NCI-H446 (cell line): ENCODE measurements at regions not wholly inside any gene's neighbourhood (a gene's known extent, or its start where the extent isn't known, plus 50 kb on each side); places are given as distances from the start of the nearest gene placed in this dataset.
"Not testable (repeated sequence)": the region's sequence is repeated elsewhere in the genome, so short reads cannot be mapped to it uniquely, and the experiment has no call there.

ENCODE experiments used
- DNase-seq, 2 experiments: peaks; one replicate each; lab custom pipeline; 2025; lab: John Stamatoyannopoulos, UW

DNA sequence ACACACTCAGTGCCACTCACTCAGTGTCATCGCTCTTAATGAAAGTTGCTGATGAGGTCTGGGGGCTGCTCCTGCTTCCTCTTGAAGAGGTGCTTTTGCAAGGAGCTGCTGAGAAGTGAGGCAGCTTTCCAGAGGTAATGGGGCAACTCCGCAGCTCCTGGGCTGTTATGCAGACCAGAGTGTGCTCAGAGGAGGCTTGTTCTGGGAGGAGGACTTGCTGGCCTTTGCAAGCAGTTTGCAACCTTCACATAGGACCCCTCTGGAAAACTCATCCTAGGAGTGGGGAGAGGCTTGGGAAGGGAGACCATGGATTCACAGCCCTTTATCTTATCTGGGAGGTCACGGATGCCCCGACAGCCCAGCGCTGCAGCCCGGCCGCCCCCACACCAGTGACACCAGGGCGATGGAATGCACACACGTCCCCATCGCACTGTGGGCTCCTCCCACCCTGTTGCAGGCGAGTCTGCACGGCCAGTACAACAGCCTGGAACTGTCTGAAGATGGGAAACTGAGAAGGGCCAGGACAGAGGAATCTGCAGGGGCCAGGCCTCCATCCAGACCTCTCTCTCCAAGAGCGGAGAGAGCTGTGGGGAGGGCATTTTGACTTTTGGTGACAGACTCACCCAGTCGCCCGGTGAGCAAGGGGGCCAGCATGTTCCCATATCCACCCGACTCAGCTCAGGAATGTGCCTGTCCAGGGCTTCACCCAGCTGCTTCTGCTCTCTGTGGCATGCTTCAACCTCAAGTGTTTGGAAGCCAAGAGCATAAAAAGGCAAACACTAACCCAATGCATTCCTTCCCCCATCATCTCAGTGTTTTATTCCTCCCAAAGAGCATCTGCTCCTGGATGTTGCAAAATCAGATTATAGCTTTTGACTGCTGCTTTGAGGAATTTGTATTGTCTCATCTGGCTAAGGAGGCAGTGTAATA, 78.6 kb upstream of the ZNF469 start:
- DNase-seq = no peak

DNA sequence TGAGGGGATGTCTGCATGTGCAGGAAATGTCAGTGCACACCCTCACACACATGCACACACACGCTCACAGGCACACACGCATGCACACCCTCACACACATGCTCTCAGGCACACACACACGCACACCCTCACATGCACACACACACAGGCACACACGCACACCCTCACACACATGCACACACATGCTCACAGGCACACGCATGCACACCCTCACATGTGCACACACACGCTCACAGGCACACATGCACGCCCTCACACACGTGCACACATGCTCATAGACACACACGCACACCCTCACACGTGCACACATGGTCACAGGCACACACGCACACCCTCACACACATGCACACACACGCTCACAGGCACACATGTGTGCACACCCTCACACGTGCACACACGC, 77.6 kb upstream of the ZNF469 start:
- no peak for DNase-seq

DNA sequence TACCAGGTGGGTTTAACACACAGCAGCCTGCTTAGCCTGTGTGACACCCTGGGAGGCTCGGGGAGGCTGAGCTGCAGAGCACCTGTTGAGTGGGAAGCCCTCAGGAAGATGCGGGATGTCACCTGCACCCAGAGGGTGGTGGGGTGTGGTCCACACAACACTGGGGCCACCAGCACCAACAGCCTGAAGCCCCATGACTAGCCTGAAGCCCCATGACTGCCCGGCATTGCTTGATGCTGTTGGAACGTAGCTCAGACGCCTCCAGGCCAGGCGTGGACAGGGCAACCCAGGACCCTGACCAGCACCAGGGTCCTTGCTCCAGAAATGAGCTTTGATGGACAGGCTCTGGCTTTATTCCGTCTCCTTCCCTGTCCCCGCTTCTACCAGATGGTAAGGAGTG, 76.3 kb upstream of the ZNF469 start:
- no peak for DNase-seq

DNA sequence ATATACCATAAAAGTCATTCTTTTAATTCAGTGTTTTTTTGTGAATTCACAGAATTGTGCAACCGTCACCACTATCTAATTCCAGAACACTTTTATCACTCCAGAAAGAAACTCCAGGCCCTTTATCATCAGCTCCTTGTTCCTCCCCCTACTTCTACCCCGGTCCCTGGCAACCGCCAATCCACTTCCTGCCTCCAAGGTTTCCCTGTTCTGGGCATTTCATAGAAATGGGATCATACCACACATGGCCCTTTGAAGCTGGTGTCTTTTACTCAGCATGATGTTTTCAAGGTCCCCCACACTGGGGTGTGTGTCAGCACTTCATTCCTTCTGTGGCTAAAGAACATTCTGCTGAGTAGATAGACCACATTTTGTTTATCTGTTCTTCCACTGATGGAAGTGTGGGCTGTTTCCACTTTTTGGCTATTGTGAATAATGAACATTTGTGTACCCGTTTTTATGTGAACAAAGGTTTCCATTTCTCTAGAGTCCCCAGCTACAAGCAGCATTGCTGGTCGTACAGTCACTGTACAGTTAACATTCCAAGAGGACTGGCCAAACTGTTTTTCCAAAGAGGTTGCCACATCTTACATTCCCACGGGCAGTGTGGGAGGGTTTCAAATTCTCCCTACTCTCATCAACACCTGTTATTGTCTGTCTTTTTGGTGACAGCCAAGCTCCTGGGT, 75.8 kb upstream of the ZNF469 start:
- no peak for DNase-seq

DNA sequence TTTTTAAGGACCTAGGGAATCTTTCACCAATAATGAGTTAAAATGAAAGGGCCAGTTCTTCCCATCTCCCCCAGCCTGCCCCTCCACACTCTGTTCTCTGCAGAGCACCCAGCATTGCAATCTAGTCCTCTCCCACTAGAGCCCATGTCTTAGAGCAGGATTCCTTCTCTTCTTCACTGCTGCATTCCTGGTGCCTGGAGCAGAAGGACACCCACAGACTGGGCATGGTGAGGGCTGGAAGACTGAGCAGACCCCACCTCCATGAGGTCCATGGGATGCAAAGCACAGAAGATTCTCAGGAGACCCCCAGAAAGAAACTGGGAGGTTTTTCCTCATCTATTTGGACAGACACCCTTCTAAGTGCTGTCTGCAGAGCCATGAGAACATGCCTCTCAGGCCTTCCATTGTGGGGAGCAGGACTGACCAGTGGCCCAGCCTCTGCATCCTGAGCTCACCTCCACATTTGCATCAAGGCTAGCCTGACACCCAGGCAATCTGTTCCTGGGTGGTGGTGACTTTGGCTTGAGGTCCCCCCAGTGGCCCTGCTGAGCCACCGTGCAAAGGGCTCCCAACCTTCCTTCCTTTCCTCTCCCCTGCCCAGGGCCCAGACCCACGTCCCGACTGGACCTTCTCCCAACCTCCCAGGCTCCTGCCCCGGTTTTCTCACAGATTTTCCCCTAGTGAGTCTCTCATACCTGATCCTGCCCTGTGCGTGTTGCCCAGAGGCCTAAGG, 74.2 kb upstream of the ZNF469 start:
- DNase-seq = no peak

DNA sequence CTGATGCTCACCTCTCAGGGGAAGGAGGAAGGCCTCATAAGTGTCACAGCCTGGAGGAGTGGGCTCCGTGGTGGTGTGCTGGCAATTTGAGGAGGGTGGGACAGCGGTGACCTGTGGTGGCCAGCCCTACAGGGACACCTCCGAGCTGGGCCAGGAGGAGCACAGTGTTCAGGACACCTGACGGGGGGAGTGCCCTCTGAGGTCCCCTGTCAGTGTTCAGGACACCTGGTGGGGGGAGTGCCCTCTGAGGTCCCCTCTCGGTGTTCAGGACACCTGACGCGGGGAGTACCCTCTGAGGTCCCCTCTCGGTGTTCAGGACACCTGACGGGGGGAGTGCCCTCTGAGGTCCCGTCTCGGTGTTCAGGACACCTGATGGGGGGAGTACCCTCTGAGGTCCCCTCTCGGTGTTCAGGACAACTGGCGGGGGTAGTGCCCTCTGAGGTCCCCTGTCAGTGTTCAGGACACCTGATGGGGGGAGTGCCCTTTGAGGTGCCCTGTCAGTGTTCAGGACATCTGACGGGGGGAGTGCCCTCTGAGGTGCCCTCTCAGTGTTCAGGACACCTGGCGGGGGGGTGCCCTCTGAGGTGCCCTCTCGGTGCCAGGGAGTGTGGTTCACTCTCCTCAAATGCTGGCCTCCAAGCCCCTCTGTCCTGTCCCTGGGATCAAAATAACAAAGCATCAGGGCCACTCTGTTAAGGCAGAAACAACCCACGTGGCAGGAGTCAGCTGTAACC, 73.4 kb upstream of the ZNF469 start:
- no peak for DNase-seq

DNA sequence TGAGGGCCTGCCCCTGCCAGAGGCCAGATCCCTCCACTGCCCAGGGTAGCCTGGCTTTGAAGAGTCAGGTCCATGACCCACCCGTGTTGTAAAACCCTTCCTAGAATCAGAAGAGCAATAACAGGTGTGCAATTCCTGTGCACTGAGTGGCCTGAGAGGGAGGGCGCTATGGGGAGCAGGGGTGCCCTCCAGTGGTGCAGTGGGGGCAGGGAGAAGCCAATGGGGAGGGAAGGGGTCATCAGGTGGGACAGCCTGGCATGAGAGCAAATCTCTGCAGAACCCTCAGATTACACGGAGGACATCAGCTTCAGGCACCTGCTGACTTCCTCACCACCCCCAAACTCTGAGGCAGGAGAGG, 72.9 kb upstream of the ZNF469 start:
- DNase-seq = no peak

DNA sequence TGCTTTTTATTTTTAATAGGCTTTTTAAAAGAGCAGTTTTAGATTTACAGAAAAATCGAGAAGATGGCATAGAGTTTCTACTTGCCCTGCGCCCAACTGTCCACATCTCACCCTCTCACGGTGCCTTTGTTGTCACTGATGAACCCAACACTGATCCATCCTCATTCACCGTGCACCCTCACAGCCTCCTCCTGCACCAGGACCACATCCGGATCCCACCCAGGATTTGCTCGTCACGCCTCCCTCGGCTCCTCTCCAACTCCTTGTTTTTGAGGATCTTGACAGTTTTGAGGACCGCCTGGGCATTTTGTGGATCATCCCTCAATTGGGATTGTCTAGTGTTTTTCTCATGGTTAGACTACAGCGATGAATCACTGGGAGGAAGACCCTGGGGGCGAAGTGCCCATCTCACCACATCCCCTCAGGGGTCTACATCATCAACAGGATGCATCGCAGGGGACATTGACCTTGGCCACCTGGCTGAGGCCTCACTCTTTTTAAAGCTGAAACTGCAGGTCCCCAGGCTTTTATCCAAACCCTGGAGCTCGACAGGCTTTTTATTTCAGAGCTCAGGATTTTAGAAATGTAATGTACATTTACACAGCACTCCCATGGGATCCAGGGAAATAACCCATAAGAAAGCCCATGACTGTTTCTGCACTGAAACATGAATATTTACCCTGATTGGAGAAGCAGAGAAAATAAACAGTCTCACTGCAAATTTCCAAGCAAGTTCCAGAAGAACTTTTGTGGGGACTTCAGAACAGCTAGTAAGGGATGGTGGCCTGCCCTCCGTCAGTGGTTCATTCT, 71.8 kb upstream of the ZNF469 start:
- no peak for DNase-seq

DNA sequence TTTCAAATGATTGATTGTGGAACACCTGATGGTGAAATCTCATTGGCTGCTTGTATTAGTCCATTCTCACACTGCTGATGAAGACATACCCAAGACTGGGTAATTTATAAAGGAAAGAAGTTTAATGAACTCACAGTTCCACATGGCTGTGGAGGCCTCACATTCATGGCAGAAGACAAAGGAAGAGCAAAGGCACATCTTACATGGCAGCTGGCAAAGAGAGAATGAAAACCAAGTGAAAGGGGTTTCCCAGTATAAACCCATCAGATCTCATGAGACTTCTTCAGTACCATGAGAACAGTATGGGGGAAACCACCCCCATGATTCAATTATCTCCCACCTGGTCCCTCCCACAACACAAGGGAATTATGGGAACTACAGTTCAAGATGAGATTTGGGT, 70.9 kb upstream of the ZNF469 start:
- DNase-seq = not testable (repeated sequence)

DNA sequence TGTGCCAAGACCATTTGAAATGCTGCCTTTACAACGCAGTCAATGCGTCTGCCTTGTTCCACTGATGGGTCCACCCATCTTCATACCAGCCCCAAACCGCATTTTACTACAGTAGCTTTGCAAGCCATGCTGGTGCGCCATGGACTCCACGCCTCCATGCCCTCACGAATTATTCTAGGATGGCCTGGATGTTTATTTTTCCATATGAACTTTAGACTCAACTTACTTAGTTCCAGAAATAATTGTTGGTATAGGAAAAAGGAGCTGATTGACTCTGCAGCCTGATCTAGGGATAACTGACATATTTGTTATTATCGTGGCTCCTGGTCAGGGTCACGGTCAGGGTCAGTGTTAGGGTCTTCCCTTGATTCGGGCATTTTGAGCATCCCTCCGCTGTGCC, 70.0 kb upstream of the ZNF469 start:
- DNase-seq = no peak

DNA sequence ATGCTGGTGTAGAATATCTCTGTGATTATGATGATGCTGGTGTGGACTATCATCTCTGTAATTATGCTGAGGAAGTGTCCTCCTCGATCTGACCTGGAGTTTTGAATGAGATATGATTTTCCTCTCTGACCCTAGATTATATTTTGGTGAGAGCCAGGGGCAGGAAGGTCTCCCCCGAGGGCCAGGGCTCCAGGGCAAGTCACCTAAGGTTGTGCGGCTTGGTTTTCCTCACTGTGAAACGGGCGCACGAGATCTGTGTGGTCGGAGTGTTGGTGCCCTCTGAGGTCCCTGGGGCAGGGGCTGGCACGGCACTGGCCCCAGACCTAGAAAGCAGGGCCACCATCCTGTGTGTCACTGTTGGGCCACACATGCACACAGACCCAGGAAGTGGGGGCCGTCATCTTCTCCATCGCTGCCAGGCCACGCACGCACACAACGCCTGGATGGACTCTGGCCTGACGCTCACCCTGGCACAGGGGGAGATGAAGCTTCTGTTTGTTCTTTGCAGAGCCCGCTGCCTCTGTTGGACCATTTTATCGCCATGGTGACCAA, 67.7 kb upstream of the ZNF469 start:
- no peak for DNase-seq

DNA sequence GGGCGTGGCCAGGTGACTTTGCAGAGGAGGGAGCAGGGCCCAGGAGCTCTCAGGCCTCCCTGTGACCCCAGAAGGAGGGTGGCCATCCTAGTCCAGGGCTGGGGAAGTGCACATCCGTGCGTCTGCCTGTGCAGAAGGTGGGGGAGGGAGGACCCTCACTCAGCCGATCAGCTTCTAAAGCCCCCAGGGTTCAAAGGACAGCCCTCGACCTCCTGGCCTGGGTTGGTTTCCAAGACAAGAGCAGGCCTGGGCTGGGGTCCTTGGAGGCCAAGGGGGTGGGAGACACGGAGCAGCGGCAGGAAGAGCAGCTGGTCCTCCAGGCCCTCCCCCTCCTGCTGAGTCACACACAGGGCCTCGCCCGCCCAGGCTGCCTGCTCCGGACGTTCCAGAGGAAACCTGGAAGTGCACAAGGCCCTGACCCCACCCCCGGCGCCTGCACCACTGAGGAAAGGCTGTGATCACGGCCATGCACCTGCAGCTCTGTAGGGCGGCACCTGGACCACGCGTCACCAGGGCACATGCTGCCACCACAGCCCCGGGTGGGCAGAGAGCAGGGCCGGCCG, 67.1 kb upstream of the ZNF469 start:
- DNase-seq = no peak

DNA sequence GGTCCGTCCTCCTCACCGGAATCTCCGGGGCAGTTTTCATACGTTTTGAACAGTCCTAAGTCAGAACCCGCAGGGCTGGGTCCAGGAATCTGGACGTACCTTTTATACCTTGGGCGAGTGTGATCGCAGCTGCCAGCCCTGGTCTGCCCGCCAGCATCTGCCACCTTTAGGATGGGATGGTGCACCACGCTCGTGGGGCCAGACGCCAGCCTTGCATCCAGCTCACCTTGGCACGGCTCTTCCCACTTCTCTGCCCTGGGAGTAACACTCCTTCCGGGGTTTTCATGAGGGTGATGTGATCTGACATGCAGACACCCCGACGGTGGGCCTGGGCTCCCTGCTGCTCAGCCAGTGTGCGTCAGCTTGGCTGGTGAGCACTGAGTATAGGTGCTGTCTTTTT, 66.6 kb upstream of the ZNF469 start:
- no peak for DNase-seq

DNA sequence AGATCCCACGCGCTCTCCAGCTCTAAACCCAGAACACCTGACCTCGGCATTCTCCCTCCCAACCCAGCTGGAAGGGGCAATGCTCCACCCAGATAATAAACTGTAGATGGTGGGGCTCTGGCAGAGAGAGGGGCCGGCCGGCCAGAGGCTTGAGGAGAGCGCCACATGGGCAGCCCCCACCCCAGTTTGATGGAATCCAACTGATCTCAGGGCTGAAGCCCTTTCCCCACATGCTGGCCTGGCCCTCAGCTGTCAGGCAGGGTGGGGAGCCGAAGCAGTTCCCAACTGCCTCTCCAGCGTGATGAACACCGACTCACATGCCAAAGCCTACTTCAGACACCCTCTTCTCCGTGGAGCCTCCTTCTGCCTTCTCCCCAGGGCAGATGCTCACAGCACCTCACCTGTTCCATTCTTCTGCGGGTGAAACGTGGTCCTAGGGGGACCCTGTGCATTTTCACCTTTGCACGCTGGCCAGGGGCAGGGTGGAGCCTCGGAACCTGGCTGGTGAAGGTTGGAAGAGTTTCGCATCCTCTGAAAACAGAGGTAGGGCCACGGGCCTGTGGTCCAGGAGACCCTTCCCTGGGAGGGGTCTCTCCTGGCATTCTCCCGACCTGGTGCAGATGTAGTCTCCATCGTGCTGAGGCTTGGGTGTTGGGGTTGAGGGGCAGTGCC, 65.7 kb upstream of the ZNF469 start:
- no peak for DNase-seq

DNA sequence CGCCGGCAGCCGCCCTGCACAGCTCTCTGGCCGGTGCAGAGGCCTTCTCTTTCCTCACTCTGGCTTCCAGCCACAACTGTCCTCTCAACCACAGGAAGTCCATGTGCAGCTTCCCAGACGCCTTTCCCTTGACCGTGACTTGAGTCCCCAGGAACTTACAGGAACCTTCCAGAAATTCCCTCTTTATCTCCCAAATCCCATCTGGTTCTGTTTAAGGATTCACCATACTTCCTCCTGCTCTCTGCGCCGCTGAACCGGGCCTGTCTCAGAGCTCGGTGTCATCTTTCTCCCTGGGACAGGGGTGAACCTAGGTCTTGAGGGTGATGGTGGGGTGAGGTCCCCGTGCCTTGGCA, 65.2 kb upstream of the ZNF469 start:
- no peak for DNase-seq

DNA sequence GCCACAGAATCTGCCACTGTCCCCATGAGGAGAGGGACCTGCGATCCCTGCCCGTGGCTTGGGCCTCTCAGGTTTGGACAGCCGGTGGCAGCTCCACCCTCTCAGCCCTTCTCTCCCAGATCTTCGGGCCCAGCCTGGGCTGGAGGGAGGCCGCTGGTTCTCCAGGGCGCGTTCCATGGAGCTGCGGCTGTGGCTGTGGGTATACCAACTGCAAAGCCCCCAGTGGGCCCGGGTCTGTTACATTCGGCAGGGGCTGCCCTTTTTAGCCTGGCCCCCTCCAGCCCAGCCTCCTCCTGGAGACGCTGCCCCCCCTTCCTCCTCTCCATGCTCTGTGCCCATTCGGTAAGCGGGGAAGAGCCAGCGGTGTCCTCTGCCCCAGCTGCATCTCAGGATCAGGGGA, 64.7 kb upstream of the ZNF469 start:
- DNase-seq = no peak

DNA sequence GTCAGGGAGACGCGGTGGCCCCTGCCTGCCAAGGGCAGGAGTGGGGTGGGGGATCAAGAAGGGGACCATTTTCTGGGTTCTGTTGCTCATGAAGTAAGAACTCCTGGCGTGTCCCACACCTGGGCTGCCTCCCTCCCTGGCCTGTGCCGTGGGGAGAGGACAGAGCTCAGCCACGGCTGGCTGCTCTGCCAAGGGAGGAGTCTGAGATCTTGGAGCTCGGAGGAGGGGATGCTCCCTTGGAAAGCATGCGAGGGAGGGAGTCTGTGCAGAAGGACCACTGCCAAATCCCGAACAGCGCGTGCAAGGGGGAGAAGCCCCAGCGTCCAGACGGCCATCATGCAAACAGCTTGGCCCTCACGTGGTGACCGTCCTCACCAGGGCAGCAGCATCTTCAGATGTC, 64.2 kb upstream of the ZNF469 start:
- DNase-seq = no peak

DNA sequence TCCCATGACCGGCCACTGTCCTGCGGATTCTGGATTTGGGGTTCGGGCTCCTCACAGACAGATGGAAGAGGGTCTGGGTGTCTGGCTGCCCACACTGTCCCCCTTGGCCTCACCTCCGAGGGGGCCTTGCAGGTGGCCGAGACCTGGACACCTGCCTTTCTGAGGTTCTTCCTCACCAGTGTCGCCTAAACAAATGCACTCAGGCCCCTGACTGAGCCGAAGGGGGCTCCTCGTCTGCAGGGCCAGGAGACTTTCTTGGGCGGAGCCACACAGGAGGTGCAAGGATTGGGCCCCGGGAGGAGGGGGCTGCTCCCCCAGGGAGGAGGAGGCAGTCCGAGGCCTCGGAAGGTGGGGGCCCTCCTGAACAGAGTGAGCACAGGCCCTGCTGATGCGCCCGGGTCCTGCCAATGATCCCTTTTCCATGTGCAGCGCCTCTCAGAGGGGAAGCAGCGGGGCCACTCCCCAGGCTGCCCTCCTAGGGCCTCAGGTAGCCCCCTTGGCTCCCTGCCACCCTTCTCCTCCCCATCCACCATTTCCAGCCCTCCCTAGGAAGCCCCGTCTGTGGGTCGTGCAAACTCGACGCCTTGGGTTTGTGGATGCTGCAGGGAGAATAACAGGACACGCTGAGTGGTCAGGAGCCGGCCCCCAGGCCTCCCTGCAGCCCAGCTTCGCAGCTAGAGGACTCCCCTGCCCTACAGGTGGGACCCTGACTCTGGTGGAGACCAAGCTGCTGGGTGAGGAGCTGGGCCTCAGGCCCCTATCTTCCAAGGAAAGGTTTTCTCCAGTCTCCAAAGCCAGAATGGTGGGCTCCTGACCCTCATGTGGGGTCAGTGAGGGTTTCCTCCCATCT, 63.4 kb upstream of the ZNF469 start:
- no peak for DNase-seq

DNA sequence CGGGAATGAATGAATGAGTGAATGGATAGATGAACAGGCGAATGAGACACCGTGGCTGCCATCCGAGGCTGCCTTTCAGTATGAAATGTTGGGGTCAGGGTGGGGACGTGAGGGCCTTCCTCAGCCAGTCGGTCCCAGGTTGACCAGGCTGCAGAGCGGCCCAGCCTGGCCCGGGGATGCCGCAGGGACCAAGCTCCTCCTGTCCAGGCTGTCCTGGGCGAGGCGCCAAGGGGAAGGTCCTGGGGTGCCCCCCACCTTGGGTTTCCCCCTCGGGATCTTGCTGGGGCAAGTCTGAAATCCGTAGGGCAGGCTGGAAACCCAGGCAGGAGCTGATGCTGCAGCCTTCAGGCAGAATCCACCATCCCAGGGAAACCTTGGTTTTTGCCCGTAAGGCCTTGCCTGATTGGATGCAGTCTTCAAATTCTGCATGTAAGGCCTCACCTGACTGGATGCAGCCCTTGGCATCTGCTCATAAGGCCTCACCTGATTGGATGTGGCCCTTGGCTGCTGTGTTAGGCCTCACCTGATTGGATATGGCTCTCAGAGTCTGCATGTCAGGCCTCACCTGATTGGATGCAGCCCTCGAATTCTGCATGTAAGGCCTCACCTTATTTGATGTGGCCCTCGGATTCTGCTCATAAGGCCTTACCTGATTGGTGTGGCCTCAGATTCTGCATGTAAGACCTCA, 61.7 kb upstream of the ZNF469 start:
- no peak for DNase-seq
